Fibroblast of pulmonary artery (primary cell): ENCODE measurements at regions not wholly inside any gene's neighbourhood (a gene's known extent, or its start where the extent isn't known, plus 50 kb on each side); places are given as distances from the start of the nearest gene placed in this dataset.

Source experiments
- DNase-seq: peaks from one replicate; pipeline ENCODE4 v3.0.0-alpha.2; 2010; ENCODE audit warnings: low read depth
- H3K4me3 ChIP-seq: replicated peaks from 2 replicates; pipeline ENCODE4 v1.5.1; 2011; ENCODE audit warnings: low read depth, mild to moderate bottlenecking, control low read depth, low read length, moderate library complexity
- TF ChIP-seq, protein P1 (sequence below): IDR thresholded peaks from 2 replicates; pipeline ENCODE4 v1.5.1; 2011; ENCODE audit warnings: mild to moderate bottlenecking, control low read depth, low read length, inconsistent platforms; ENCODE audit errors: missing control alignments

- TF ChIP-seq, protein P1, sequence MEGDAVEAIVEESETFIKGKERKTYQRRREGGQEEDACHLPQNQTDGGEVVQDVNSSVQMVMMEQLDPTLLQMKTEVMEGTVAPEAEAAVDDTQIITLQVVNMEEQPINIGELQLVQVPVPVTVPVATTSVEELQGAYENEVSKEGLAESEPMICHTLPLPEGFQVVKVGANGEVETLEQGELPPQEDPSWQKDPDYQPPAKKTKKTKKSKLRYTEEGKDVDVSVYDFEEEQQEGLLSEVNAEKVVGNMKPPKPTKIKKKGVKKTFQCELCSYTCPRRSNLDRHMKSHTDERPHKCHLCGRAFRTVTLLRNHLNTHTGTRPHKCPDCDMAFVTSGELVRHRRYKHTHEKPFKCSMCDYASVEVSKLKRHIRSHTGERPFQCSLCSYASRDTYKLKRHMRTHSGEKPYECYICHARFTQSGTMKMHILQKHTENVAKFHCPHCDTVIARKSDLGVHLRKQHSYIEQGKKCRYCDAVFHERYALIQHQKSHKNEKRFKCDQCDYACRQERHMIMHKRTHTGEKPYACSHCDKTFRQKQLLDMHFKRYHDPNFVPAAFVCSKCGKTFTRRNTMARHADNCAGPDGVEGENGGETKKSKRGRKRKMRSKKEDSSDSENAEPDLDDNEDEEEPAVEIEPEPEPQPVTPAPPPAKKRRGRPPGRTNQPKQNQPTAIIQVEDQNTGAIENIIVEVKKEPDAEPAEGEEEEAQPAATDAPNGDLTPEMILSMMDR: no peak
- DNase-seq: no peak
- no peak overlapping the region for H3K4me3 ChIP-seq
Observed at GRCh38 chr4:43332052-43332425, 439.5 kb downstream of the GRXCR1 start.

- TF ChIP-seq, protein P1: no peak
- peak; percentile 39 for DNase-seq
Observed at GRCh38 chr4:43337707-43338106, 445.2 kb downstream of the GRXCR1 start.

DNA sequence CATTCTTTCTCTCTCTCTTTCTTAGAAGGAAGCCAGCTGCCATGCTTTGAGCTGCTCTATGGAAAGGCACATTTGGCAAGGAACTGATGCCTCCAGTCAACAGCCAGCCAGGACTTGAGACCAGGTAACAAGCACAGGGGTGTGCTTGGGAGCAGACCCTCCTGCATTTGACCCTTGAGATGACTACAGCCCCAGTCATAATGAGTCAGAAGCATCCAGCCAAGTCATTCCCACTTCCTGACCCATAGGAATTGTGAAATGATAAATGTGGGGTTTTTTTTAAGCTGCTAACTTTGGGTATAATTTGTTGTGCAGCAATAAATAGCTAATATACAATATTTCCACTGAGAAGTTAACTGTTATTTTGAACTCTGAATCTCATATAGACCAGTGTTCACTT, 446.9 kb downstream of the GRXCR1 start:
- TF ChIP-seq, protein P1: no peak
- DNase-seq: peak; percentile 71
- H3K4me3 ChIP-seq: no peak overlapping the region

More at GRCh38 chr4:43337707-43338106, 445.2 kb downstream of the GRXCR1 start:
- no peak overlapping the region for H3K4me3 ChIP-seq

DNA sequence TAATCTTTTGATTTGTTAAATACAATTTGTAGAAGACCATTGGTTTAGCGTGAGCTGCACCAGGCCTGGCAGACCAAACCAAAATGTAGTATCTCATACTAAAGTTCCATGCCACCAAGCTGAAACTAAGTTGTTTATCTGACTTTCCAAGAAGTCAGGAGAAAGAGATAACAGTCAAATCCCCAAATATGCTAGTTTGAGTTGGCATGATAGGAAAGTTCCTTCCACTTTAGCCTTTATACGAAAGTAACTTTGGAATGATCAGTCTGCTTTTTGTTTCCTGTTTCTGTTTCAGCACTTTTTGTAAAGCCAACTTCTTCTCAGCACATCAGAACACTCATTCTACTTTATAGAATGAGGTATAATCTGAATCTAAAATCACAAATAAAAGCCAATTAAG, 449.2 kb downstream of the GRXCR1 start:
- H3K4me3 ChIP-seq: no peak overlapping the region
- peak; percentile 21 for DNase-seq
- TF ChIP-seq, protein P1: no peak

DNA sequence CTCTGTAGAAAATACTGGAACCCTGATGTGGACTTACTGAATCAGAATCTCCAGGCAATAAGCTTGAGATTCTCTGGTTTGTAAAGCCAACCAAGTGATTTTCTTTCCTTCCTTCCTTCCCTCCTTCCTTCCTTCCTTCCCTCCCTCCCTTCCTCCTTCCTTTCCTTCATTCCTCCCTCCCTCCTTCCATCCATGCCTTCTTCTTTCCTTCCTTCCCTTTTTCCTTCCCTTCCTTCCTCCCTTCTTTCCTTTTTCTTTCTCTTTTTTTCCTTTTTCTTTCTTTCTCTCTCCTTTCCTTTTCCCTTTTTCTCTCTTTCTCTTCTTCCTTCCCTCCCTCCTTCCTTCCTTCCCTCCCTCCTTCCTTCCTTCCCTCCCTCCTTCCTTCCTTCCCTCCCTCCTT, 450.8 kb downstream of the GRXCR1 start:
- H3K4me3 ChIP-seq: no peak overlapping the region
- no peak for DNase-seq
- TF ChIP-seq, protein P1: no peak

DNA sequence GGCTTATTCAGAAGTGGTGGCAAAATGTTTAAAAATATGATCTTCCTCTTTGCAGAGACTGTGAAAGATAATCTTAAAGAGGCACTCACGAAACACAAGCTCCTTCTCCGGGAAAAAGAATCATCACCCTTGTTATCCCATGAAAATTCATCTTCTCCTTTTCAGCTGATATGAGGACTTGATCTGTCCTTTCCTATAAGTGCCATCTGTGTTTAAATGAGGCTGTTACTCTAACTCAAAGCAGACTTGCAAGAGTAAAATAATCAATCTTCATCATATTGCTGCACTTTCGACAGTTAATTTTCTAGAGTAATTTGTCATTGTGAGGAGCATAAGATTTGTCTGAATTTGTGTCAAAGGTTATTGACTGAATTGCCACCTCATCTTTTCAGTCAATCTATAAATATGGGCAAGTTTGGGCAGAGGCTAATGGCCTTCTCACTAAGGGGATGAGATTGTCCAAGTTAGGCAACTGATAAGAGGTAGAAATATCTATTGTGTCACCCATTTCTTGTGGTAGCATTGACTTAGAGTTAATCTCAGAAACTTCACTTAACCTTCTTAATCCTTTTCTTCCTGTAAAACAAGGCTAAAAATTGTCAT, 452.9 kb downstream of the GRXCR1 start:
- DNase-seq: no peak
- TF ChIP-seq, protein P1: no peak
- H3K4me3 ChIP-seq: no peak overlapping the region

GRCh38 chr4:43348591-43348990, 456.1 kb downstream of the GRXCR1 start:
- TF ChIP-seq, protein P1: no peak

More at GRCh38 chr4:43348591-43348990, 456.1 kb downstream of the GRXCR1 start:
- H3K4me3 ChIP-seq: no peak overlapping the region
- no peak for DNase-seq
